ENCODE measurements at regions not wholly inside any gene's neighbourhood (a gene's known extent, or its start where the extent isn't known, plus 50 kb on each side); places are given as distances from the start of the nearest gene placed in this dataset.

- DNase-seq, result no peak
Measured at GRCh38 chr10:43965033-43965917, 316.6 kb upstream of the ZNF32 start.

DNA sequence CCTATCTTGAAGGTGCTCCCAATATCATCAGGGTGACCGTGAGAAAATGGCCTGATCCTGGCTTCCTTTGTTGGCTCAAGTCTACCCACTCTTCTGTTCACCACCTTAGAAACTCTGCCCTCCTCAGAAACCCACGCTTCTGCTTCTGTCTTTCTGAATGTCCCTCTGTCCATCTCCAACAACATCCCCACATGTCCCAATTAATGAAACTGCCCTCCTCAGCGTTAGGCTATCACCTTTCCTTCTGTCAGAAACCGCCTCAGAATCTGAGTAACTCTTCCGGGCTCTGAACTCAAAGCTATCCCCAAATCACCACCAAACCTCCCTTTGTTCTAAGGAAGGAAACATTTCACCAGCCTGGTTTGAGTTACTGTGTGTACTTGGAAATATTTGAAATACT is 315.8 kb upstream of the ZNF32 start:
- DNase-seq, result no peak

- no peak for DNase-seq
Measured at GRCh38 chr10:43963793-43964425, 315.2 kb upstream of the ZNF32 start.

DNA sequence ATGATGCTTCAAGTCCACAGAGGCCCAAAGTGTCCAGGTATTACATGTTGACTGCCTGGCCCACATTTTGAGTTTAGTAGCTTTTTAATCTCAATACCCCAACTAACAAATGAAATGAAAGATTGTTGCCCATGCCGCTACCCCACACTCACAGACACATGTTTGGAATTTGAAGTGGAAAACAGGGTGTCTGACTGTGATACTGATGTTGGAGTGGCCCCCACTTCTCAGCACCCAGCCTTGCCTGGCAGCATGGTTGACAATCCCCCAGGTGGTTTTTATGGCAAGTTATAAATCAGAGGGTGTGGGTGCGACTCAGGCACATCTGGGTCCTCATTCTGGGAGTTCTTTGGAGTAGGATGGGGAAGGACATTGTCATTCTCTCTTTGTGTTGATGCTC is 314.7 kb upstream of the ZNF32 start:
- DNase-seq, result no peak

- no peak for DNase-seq
Measured at GRCh38 chr10:43962346-43963191, 313.9 kb upstream of the ZNF32 start.

- DNase-seq, result no peak
Measured at GRCh38 chr10:43961523-43962345, 313.1 kb upstream of the ZNF32 start.

DNA sequence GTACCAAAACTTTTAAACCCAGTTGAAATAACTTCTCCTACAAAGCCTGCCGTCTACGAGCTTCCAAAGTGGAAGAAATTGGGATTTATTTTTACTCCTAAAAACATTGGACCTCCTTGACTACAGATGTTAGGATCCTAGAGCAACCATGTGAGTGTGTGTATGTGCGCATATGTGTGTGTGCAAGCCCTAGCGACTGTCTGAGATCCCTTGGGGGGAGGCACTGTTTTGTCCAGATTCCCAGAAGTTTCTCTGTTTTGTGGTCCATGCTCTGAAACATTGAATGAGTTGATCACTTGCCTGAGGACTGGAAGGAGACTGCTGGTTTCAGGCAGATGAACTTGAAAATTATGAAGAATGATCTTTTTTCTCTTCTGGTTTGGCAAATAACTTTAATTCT is 312.3 kb upstream of the ZNF32 start:
- DNase-seq, result no peak

GRCh38 chr10:43960477-43960876 is 311.8 kb upstream of the ZNF32 start:
- DNase-seq, result no peak

DNA sequence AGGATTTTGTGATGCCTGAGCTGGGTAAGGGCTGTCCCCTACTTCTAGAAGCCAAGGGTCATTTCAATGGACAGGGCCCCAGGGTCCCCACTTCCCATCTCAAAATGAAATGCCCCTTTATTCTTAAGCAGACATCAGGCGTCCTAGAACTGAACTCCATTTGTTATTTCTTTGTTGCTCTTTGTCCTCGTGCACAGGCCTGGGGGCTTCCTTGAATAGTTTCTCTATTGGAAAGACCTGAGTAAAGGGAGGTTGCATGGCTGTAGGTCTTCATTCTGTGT is 311.4 kb upstream of the ZNF32 start:
- no peak for DNase-seq

DNA sequence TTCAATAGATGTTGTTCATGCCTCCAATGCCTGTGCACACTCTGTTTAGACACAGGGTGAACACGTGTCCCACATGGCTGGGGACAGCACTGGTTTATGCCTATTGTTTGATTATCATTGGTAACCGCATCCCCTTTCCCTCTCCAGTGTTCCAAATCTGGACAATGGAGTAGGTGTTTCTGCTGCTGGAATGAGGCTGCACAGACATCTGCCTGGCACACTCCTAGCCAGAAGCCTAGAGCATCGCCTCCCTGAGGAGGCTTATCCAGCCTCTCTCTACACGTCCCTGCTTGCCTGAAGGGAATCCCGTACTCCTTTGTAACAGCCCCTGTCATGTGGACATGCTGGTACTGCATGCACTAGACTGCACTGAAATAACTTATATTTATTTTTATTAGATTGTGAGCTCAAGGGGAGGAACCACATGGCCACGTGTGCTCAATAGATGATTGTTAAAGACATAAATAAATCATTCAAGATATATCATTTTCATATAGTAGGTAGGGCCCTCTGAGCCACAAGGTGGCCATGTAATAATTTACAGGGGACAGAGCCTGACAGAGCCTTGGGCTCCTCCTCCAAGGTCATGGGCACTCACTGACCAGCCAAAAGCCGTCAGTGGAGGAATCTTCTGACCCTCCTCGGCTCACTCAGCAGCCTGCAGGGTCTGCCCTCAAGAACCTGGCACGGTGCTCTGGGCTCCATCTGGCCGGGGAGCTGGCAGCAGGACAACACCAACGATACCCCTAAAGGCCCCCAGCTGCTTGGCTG is 310.9 kb upstream of the ZNF32 start:
- DNase-seq, result no peak

GRCh38 chr10:43958964-43959363 is 310.3 kb upstream of the ZNF32 start:
- DNase-seq, result no peak

- no peak for DNase-seq
Measured at GRCh38 chr10:43958071-43958432, 309.4 kb upstream of the ZNF32 start.

GRCh38 chr10:43957267-43958070 is 308.8 kb upstream of the ZNF32 start:
- no peak for DNase-seq

- DNase-seq, result no peak
Measured at GRCh38 chr10:43955978-43956377, 307.3 kb upstream of the ZNF32 start.

DNA sequence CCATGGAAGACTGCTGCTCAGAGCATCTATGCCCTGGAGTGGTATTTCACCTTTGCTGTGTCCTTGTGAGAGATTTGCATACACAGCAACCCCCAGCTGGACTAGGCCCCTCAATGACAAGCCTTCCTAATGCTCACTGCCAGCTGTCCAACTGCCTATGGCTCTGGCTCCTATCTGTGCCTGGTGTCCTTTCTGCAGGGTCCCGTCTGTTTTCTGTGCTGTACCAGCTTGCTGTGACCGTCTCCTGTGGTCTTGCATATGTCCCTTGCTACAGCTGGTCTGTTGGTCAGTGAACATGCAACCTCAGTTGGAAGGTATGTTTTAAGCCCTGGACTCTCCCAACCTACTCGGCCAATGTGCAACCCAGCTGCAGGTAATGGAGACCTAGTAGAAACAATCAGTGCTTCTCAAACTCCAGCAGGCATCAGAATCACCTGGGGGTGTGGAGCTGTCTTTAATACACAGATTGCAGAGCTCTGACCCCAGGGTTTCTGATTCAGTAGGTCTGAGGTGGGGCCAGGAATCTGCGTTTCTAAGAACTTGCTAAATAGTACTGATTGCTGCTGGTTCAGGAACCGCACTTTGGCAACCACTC is 306.4 kb upstream of the ZNF32 start:
- DNase-seq, result no peak

DNA sequence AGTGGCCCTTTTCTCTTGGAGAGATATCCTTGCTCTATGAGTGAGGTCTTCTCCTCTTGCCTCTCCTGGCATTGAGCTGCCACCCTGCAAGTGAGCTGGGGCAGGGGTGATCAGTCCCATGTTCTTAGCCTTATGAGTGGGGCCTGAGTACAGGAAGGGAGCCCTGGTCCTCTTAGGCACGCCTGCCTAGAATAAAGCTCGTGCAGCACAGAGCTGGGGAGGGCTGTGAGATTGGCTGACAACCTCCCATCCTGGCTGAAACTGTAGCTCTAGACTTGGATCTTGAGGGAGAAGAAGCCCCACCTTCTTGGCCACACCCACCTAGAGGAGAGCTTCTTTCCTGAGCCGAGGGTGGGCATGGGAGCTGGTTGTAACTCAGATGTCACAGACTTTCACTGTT is 305.0 kb upstream of the ZNF32 start:
- DNase-seq, result no peak

GRCh38 chr10:43952760-43953159 is 304.1 kb upstream of the ZNF32 start:
- DNase-seq, result no peak

DNA sequence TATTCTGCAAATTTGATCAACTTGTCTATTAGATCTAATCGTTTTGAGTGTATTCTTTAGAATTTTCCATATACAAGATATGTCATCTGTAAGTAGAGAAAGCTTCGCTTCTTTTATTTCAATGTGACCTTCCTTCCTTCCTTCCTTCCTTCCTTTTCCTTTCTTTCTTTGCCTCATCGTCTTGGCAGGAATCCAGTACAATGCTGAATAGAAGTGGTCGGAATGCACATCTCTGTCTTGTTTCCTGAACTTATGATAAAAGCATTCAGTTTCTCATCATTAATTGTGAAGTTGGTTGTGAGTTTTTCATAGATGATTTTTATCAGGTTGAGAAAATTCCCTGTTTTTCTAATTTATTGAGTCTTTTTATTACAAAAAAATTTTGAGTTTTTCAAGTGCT is 300.7 kb upstream of the ZNF32 start:
- no peak for DNase-seq

GRCh38 chr10:43946445-43946844 is 297.8 kb upstream of the ZNF32 start:
- DNase-seq, result no peak

- DNase-seq, result no peak
Measured at GRCh38 chr10:43945908-43946307, 297.2 kb upstream of the ZNF32 start.

Data from activated CD8-positive, alpha-beta memory T cell treated with anti-CD3 and anti-CD28 coated beads, Interleukin-2, amount 50 U/mL, for 4 hours (primary cell).